Fibroblast of lung (primary cell): ENCODE measurements at regions not wholly inside any gene's neighbourhood (a gene's known extent, or its start where the extent isn't known, plus 50 kb on each side); places are given as distances from the start of the nearest gene placed in this dataset.
A peak's percentile ranks its signal among the peaks of the same experiment; 100 is the strongest.

Experiments used
- DNase-seq, 2 donors: peaks; one replicate each; pipeline versions ENCODE4 v3.0.0 to v3.0.0-alpha.2; 2010; ENCODE audit warnings: low read depth in 2 of 2
- H2AFZ ChIP-seq: 2 replicates; pipeline ENCODE4 v1.5.1; 2012; ENCODE audit warnings: low read length, control low read depth, inconsistent platforms
- H3K27ac ChIP-seq: 2 replicates; pipeline ENCODE4 v1.5.1; 2011; ENCODE audit warnings: low read length, control low read depth; ENCODE audit not compliant: insufficient read depth
- H3K27me3 ChIP-seq: 2 replicates; pipeline ENCODE4 v1.5.1; 2011; ENCODE audit warnings: mild to moderate bottlenecking, low read length; ENCODE audit not compliant: control insufficient read depth, insufficient read depth
- H3K36me3 ChIP-seq: 2 replicates; pipeline ENCODE4 v1.5.1; 2011; ENCODE audit warnings: low read length; ENCODE audit not compliant: control insufficient read depth, insufficient read depth
- H3K4me1 ChIP-seq: 2 replicates; pipeline ENCODE4 v1.5.1; 2011; ENCODE audit warnings: low read length; ENCODE audit not compliant: control insufficient read depth, insufficient read depth; ENCODE audit errors: extremely low read depth
- H3K4me2 ChIP-seq: 2 replicates; pipeline ENCODE4 v1.5.1; 2011; ENCODE audit warnings: low read length, control low read depth; ENCODE audit not compliant: insufficient read depth; ENCODE audit errors: extremely low read depth
- H3K4me3 ChIP-seq, 4 experiments: fragments of 200-600 bp in 1 of 4; sonication (generic) in 1 of 4; replicated peaks in 1 of 4; 2 replicates each; pipeline ENCODE4 v1.5.1; 2011 to 2016; ENCODE audit warnings: low read length in 4 of 4, low read depth in 3 of 4, mild to moderate bottlenecking in 3 of 4, control low read depth in 2 of 4, inconsistent platforms in 1 of 4, mixed read lengths in 1 of 4; ENCODE audit not compliant: insufficient read depth in 1 of 4; ENCODE audit errors: control extremely low read depth in 1 of 4
- H3K79me2 ChIP-seq: 2 replicates; pipeline ENCODE4 v1.5.1; 2012; ENCODE audit warnings: mild to moderate bottlenecking, low read length, inconsistent platforms; ENCODE audit not compliant: control insufficient read depth, insufficient read depth
- H3K9ac ChIP-seq: 2 replicates; pipeline ENCODE4 v1.5.1; 2011; ENCODE audit warnings: mild to moderate bottlenecking, low read length, control low read depth; ENCODE audit not compliant: insufficient read depth
- H3K9me3 ChIP-seq: 2 replicates; pipeline ENCODE4 v1.5.1; 2012; ENCODE audit warnings: low read depth, low read length; ENCODE audit not compliant: control insufficient read depth, insufficient read depth
- H4K20me1 ChIP-seq: 2 replicates; pipeline ENCODE4 v1.5.1; 2011; ENCODE audit warnings: low read length; ENCODE audit not compliant: control insufficient read depth, insufficient read depth; ENCODE audit errors: extremely low read depth
- CTCF ChIP-seq, 2 donors: IDR thresholded peaks in 1 of 2; conservative IDR thresholded peaks in 1 of 2; 1 replicate in 1 of 2; 2 replicates in 1 of 2; pipeline ENCODE4 v1.5.1; 2011 to 2012; ENCODE audit warnings: low read length in 2 of 2, control low read depth in 1 of 2, inconsistent platforms in 1 of 2, low read depth in 1 of 2, mild to moderate bottlenecking in 1 of 2
- EZH2 ChIP-seq: IDR thresholded peaks from 2 replicates; pipeline ENCODE4 v1.5.1; 2012; ENCODE audit warnings: low read length, control low read depth, mild to moderate bottlenecking; ENCODE audit errors: missing control alignments

- no peaks in the 10 kb centered on the region for H3K36me3 ChIP-seq
- peak in 1 of 2 donors; percentile 16 for DNase-seq
- H3K9ac ChIP-seq: no peak overlapping the region
- H3K4me3 ChIP-seq: no peak overlapping the region
- no peak overlapping the region for H3K27ac ChIP-seq
- H4K20me1 ChIP-seq: no peaks in the 10 kb centered on the region
- H2AFZ ChIP-seq: no peak overlapping the region
- TF ChIP-seq CTCF (conservative IDR thresholded peaks at IDR 0.05 in 1 of 2, IDR thresholded peaks at IDR 0.05 in 1 of 2; ENCODE audit: low read depth in 1 of 2, low read length in 2 of 2): no peak
- TF ChIP-seq EZH2: no peak
- H3K27me3 ChIP-seq: no peaks in the 10 kb centered on the region
- no peaks in the 10 kb centered on the region for H3K4me1 ChIP-seq
- H3K4me2 ChIP-seq: no peak overlapping the region
- no peaks in the 10 kb centered on the region for H3K9me3 ChIP-seq
- no peaks in the 10 kb centered on the region for H3K79me2 ChIP-seq
These were observed 134.1 kb downstream of the ELOVL4 start for GRCh38 chr6:79813143-79813850.

GRCh38 chr6:79812195-79812594, 135.2 kb downstream of the ELOVL4 start:
- TF ChIP-seq CTCF (conservative IDR thresholded peaks at IDR 0.05 in 1 of 2, IDR thresholded peaks at IDR 0.05 in 1 of 2; ENCODE audit: low read depth in 1 of 2, low read length in 2 of 2) (no peak), EZH2 (no peak)
- no peak overlapping the region for H3K4me3 ChIP-seq
- no peaks in the 10 kb centered on the region for H3K9me3 ChIP-seq
- no peaks in the 10 kb centered on the region for H4K20me1 ChIP-seq
- H3K27ac ChIP-seq: no peak overlapping the region
- H3K36me3 ChIP-seq: no peaks in the 10 kb centered on the region
- H3K4me1 ChIP-seq: no peaks in the 10 kb centered on the region
- no peaks in the 10 kb centered on the region for H3K79me2 ChIP-seq
- DNase-seq: no peak
- H2AFZ ChIP-seq: no peak overlapping the region
- no peak overlapping the region for H3K4me2 ChIP-seq
- H3K27me3 ChIP-seq: no peaks in the 10 kb centered on the region
- no peak overlapping the region for H3K9ac ChIP-seq

- Histone ChIP-seq H3K4me3 (no peak overlapping the region), H3K27me3 (no peaks in the 10 kb centered on the region), H3K36me3 (no peaks in the 10 kb centered on the region), H3K9ac (no peak overlapping the region), H2AFZ (no peak overlapping the region), H3K9me3 (no peaks in the 10 kb centered on the region), H3K4me1 (no peaks in the 10 kb centered on the region), H3K27ac (no peak overlapping the region), H4K20me1 (no peaks in the 10 kb centered on the region), H3K4me2 (no peak overlapping the region), H3K79me2 (no peaks in the 10 kb centered on the region)
- TF ChIP-seq EZH2 (no peak), CTCF (conservative IDR thresholded peaks at IDR 0.05 in 1 of 2, IDR thresholded peaks at IDR 0.05 in 1 of 2; ENCODE audit: low read depth in 1 of 2, low read length in 2 of 2) (no peak)
- no peak for DNase-seq
These were observed 136.5 kb downstream of the ELOVL4 start for GRCh38 chr6:79810871-79811270.
